UCSD-AML1 (cell line): ENCODE measurements at regions not wholly inside any gene's neighbourhood (a gene's known extent, or its start where the extent isn't known, plus 50 kb on each side); places are given as distances from the start of the nearest gene placed in this dataset.

Experiments
- DNase-seq: peaks from one replicate; lab custom pipeline; 2025; ENCODE audit not compliant: unreplicated experiment; lab: John Stamatoyannopoulos, UW

- no peak for DNase-seq
These were observed 222.9 kb downstream of the KLF5 start for GRCh38 chr13:73281746-73282145.

GRCh38 chr13:73278186-73278585, 219.4 kb downstream of the KLF5 start:
- DNase-seq = no peak

- DNase-seq = no peak
These were observed 216.4 kb downstream of the KLF5 start for GRCh38 chr13:73275163-73275562.

GRCh38 chr13:73274147-73274546, 215.3 kb downstream of the KLF5 start:
- no peak for DNase-seq

- no peak for DNase-seq
These were observed 214.9 kb downstream of the KLF5 start for GRCh38 chr13:73273745-73274144.

GRCh38 chr13:73273276-73273675, 214.5 kb downstream of the KLF5 start:
- no peak for DNase-seq

GRCh38 chr13:73272831-73273230, 214.0 kb downstream of the KLF5 start:
- DNase-seq = no peak

- no peak for DNase-seq
These were observed 209.5 kb downstream of the KLF5 start for GRCh38 chr13:73268306-73268705.

- DNase-seq = no peak
These were observed 207.9 kb downstream of the KLF5 start for GRCh38 chr13:73266640-73267180.

GRCh38 chr13:73262862-73263627, 204.2 kb downstream of the KLF5 start:
- no peak for DNase-seq

- DNase-seq = no peak
These were observed 203.0 kb downstream of the KLF5 start for GRCh38 chr13:73261739-73262216.

- DNase-seq = no peak
These were observed 200.5 kb downstream of the KLF5 start for GRCh38 chr13:73259061-73260017.

- no peak for DNase-seq
These were observed 199.6 kb downstream of the KLF5 start for GRCh38 chr13:73258406-73258805.

GRCh38 chr13:73254827-73255226, 196.0 kb downstream of the KLF5 start:
- no peak for DNase-seq

GRCh38 chr13:73251626-73252265, 192.9 kb downstream of the KLF5 start:
- no peak for DNase-seq

GRCh38 chr13:73250061-73250460, 191.3 kb downstream of the KLF5 start:
- no peak for DNase-seq

GRCh38 chr13:73248711-73249580, 190.1 kb downstream of the KLF5 start:
- DNase-seq = no peak

GRCh38 chr13:73248154-73248553, 189.3 kb downstream of the KLF5 start:
- DNase-seq = no peak

GRCh38 chr13:73245246-73245645, 186.4 kb downstream of the KLF5 start:
- no peak for DNase-seq

- no peak for DNase-seq
These were observed 185.7 kb downstream of the KLF5 start for GRCh38 chr13:73244467-73244866.
